ENCODE measurements at regions not wholly inside any gene's neighbourhood (a gene's known extent, or its start where the extent isn't known, plus 50 kb on each side); places are given as distances from the start of the nearest gene placed in this dataset.

- H3K27ac ChIP-seq (ENCODE audit: low read depth, low read length, poor library complexity, severe bottlenecking): no peak overlapping the region
- no TSS peak for BruUV-seq (replicated peaks)
- ChIA-PET CTCF (ENCODE audit: unreplicated experiment) (no interaction called here), POLR2A (no interaction called here)
- no peaks in the 10 kb centered on the region for H4K20me1 ChIP-seq (ENCODE audit: insufficient read depth, low read length)
- H3K9me3 ChIP-seq (ENCODE audit: low read length): no peaks in the 10 kb centered on the region
- no peak overlapping the region for H3K4me3 ChIP-seq (ENCODE audit: low read depth, low read length, poor library complexity, severe bottlenecking)
- no peak for DNase-seq (ENCODE audit: low spot score)
- H2AFZ ChIP-seq (ENCODE audit: low read length): no peak overlapping the region
- no peaks in the 10 kb centered on the region for H3K36me3 ChIP-seq (ENCODE audit: insufficient read depth, low read length)
- no peak for TF ChIP-seq CTCF (conservative IDR thresholded peaks at IDR 0.05; ENCODE audit: low read length)
- no peak for TF ChIP-seq EZH2phosphoT487 (IDR thresholded peaks at IDR 0.05; ENCODE audit: borderline replicate concordance, low read depth, low read length)
- no peaks in the 10 kb centered on the region for H3K79me2 ChIP-seq (ENCODE audit: insufficient read depth, low read depth, low read length)
- no peak overlapping the region for H3K4me2 ChIP-seq (ENCODE audit: low read length)
- intact Hi-C loops (cut with micrococcal nuclease; ENCODE audit: unreplicated experiment): no loop called here
- no peaks in the 10 kb centered on the region for H3K4me1 ChIP-seq (ENCODE audit: insufficient read depth, low read length, poor library complexity, severe bottlenecking)
- no peaks in the 10 kb centered on the region for H3K9me2 ChIP-seq (ENCODE audit: insufficient read depth, low read length)
Measured at GRCh38 chr1:38258085-38258627, 211.6 kb upstream of the POU3F1 start.

DNA sequence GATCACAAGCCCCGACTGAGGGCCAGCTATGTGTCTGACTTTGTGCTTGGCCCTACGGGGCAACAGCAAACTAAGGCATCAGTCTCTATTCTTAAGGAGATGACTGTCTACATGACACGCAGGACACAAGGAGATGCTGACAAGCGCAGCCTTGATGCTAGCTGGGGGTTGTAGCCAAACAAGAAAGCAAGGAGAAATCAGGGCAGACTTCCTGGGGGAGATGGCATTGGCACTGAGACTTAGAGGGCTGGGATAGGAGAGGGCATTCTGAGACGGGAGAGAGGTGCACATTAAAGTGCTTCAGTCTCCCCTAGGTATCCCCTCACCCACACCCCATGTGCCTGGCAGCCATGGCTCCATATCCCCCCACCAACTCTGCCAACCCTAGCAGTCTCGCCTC, 210.8 kb upstream of the POU3F1 start:
- H3K4me3 ChIP-seq (ENCODE audit: low read depth, low read length, poor library complexity, severe bottlenecking): no peak overlapping the region
- intact Hi-C loops (cut with micrococcal nuclease; ENCODE audit: unreplicated experiment): no loop called here
- no peak overlapping the region for H3K27ac ChIP-seq (ENCODE audit: low read depth, low read length, poor library complexity, severe bottlenecking)
- H4K20me1 ChIP-seq (ENCODE audit: insufficient read depth, low read length): no peaks in the 10 kb centered on the region
- H3K4me1 ChIP-seq (ENCODE audit: insufficient read depth, low read length, poor library complexity, severe bottlenecking): no peaks in the 10 kb centered on the region
- ChIA-PET POLR2A (interaction anchor here (0.8 kb wide), 1 partner anchor 181 kb away, joined by 4 read pairs; no protein-coding TSS in a partner anchor), CTCF (ENCODE audit: unreplicated experiment) (no interaction called here)
- DNase-seq (ENCODE audit: low spot score): no peak
- H2AFZ ChIP-seq (ENCODE audit: low read length): no peak overlapping the region
- BruUV-seq (replicated peaks): no TSS peak
- no peaks in the 10 kb centered on the region for H3K9me2 ChIP-seq (ENCODE audit: insufficient read depth, low read length)
- TF ChIP-seq EZH2phosphoT487 (IDR thresholded peaks at IDR 0.05; ENCODE audit: borderline replicate concordance, low read depth, low read length) (no peak), CTCF (conservative IDR thresholded peaks at IDR 0.05; ENCODE audit: low read length) (no peak)
- H3K9me3 ChIP-seq (ENCODE audit: low read length): no peaks in the 10 kb centered on the region
- no peak overlapping the region for H3K4me2 ChIP-seq (ENCODE audit: low read length)
- H3K36me3 ChIP-seq (ENCODE audit: insufficient read depth, low read length): no peaks in the 10 kb centered on the region
- H3K79me2 ChIP-seq (ENCODE audit: insufficient read depth, low read depth, low read length): no peaks in the 10 kb centered on the region

- Histone ChIP-seq H2AFZ (ENCODE audit: low read length) (no peak overlapping the region), H3K36me3 (ENCODE audit: insufficient read depth, low read length) (no peaks in the 10 kb centered on the region), H3K4me1 (ENCODE audit: insufficient read depth, low read length, poor library complexity, severe bottlenecking) (no peaks in the 10 kb centered on the region), H3K9me2 (ENCODE audit: insufficient read depth, low read length) (no peaks in the 10 kb centered on the region), H3K4me2 (ENCODE audit: low read length) (no peak overlapping the region), H3K4me3 (ENCODE audit: low read depth, low read length, poor library complexity, severe bottlenecking) (no peak overlapping the region), H3K9me3 (ENCODE audit: low read length) (no peaks in the 10 kb centered on the region), H3K79me2 (ENCODE audit: insufficient read depth, low read depth, low read length) (no peaks in the 10 kb centered on the region), H3K27ac (ENCODE audit: low read depth, low read length, poor library complexity, severe bottlenecking) (no peak overlapping the region), H4K20me1 (ENCODE audit: insufficient read depth, low read length) (no peaks in the 10 kb centered on the region)
- BruUV-seq (replicated peaks): no TSS peak
- intact Hi-C loops (cut with micrococcal nuclease; ENCODE audit: unreplicated experiment): no loop called here
- ChIA-PET CTCF (ENCODE audit: unreplicated experiment) (no interaction called here), POLR2A (no interaction called here)
- TF ChIP-seq EZH2phosphoT487 (IDR thresholded peaks at IDR 0.05; ENCODE audit: borderline replicate concordance, low read depth, low read length) (no peak), CTCF (conservative IDR thresholded peaks at IDR 0.05; ENCODE audit: low read length) (no peak)
- DNase-seq (ENCODE audit: low spot score): no peak
Measured at GRCh38 chr1:38256072-38256471, 209.5 kb upstream of the POU3F1 start.
